ENCODE measurements at regions not wholly inside any gene's neighbourhood (a gene's known extent, or its start where the extent isn't known, plus 50 kb on each side); places are given as distances from the start of the nearest gene placed in this dataset.

DNA sequence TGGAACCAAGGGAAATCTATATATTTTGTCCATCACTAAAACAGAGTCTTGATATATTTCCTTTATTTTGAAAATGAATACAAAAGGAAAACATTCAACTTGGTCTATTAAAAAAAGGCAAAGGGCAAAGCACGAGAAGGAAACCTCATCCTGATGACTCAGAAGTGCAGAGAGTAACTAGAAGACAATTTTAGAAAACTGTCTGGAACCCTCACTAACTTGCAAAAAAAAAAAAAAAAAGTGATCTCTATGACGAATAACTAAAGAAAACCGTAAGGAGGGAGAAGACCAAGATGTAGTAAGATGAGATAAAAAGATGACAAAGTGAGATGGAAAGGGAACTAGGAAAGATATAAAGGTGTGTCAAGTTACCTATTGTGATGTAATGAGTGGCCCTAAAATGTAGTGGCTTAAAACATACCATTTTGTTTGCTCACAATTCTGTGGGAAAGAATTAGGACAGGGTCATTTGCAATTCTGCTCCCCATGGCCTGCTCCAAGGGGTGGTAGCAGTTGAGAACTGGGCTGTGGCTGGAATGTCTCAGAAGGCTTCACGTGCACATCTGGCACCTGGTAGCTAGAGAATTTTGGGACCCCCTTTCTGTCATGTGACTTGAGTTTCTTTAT lies 303.0 kb downstream of the DYSF start:
- H3K36me3 ChIP-seq (replicated peaks; ENCODE audit: insufficient read depth, low read depth), result no peaks in the 10 kb centered on the region
- no peak for DNase-seq (ENCODE audit: low spot score)
- no peak overlapping the region for H3K4me2 ChIP-seq

DNA sequence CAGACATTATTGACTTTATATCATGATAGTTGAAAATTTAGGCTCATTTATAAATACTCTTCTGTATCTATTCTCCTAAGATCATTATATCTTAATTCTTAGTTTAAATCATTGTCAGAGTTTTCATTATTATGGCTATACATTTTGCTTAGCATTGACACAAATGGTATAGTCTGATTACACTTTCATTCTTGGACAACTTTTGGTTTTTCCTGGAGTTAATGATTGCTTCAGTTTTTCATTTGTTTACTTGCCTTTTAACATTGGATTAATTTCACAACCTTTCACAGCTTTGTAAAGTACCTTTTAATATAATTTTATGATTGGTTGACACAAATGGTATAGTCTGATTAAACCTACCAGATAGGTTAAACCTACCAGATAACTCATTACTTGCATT lies 298.2 kb downstream of the DYSF start:
- Histone ChIP-seq H3K4me1 (ENCODE audit: insufficient read depth) (peaks cover 14% of the 10 kb centered on the region), H3K9me2 (replicated peaks; ENCODE audit: insufficient read depth) (no peaks in the 10 kb centered on the region), H3K4me2 (no peak overlapping the region), H3K27me3 (no peaks in the 10 kb centered on the region), H2AFZ (no peak overlapping the region), H3K36me3 (replicated peaks; ENCODE audit: insufficient read depth, low read depth) (no peaks in the 10 kb centered on the region), H3K9me3 (ENCODE audit: low read depth) (no peaks in the 10 kb centered on the region), H3K27ac (no peak overlapping the region), H3K79me2 (no peaks in the 10 kb centered on the region), H3K4me3 (no peak overlapping the region), H4K20me1 (ENCODE audit: insufficient read depth, poor library complexity, severe bottlenecking) (no peaks in the 10 kb centered on the region)
- TF ChIP-seq EZH2 (IDR thresholded peaks at IDR 0.05; ENCODE audit: borderline replicate concordance), result no peak
- TF ChIP-seq, protein P1, sequence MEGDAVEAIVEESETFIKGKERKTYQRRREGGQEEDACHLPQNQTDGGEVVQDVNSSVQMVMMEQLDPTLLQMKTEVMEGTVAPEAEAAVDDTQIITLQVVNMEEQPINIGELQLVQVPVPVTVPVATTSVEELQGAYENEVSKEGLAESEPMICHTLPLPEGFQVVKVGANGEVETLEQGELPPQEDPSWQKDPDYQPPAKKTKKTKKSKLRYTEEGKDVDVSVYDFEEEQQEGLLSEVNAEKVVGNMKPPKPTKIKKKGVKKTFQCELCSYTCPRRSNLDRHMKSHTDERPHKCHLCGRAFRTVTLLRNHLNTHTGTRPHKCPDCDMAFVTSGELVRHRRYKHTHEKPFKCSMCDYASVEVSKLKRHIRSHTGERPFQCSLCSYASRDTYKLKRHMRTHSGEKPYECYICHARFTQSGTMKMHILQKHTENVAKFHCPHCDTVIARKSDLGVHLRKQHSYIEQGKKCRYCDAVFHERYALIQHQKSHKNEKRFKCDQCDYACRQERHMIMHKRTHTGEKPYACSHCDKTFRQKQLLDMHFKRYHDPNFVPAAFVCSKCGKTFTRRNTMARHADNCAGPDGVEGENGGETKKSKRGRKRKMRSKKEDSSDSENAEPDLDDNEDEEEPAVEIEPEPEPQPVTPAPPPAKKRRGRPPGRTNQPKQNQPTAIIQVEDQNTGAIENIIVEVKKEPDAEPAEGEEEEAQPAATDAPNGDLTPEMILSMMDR (IDR thresholded peaks at IDR 0.05; ENCODE audit: poor library complexity), result no peak
- TF ChIP-seq EZH2phosphoT487 (IDR thresholded peaks at IDR 0.05; ENCODE audit: low read depth, severe bottlenecking, unreplicated experiment), result no peak
- no peak for DNase-seq (ENCODE audit: low spot score)

More for the DNA sequence above, 303.0 kb downstream of the DYSF start:
- H3K27me3 ChIP-seq, result no peaks in the 10 kb centered on the region
- no peak overlapping the region for H3K4me3 ChIP-seq
- no peaks in the 10 kb centered on the region for H4K20me1 ChIP-seq (ENCODE audit: insufficient read depth, poor library complexity, severe bottlenecking)
- TF ChIP-seq EZH2 (IDR thresholded peaks at IDR 0.05; ENCODE audit: borderline replicate concordance) (no peak), EZH2phosphoT487 (IDR thresholded peaks at IDR 0.05; ENCODE audit: low read depth, severe bottlenecking, unreplicated experiment) (no peak)
- TF ChIP-seq, protein P1 (IDR thresholded peaks at IDR 0.05; ENCODE audit: poor library complexity), result no peak
- H3K9me2 ChIP-seq (replicated peaks; ENCODE audit: insufficient read depth), result no peaks in the 10 kb centered on the region
- H3K9me3 ChIP-seq (ENCODE audit: low read depth), result no peaks in the 10 kb centered on the region
- 75% methylated on average over 4 of the region's 4 CpGs for WGBS (ENCODE audit: low lambda C conversion rate, missing lambda C conversion rate)
- no peak overlapping the region for H3K27ac ChIP-seq
- no peak overlapping the region for H2AFZ ChIP-seq
- no peaks in the 10 kb centered on the region for H3K4me1 ChIP-seq (ENCODE audit: insufficient read depth)
- H3K79me2 ChIP-seq, result no peaks in the 10 kb centered on the region

DNA sequence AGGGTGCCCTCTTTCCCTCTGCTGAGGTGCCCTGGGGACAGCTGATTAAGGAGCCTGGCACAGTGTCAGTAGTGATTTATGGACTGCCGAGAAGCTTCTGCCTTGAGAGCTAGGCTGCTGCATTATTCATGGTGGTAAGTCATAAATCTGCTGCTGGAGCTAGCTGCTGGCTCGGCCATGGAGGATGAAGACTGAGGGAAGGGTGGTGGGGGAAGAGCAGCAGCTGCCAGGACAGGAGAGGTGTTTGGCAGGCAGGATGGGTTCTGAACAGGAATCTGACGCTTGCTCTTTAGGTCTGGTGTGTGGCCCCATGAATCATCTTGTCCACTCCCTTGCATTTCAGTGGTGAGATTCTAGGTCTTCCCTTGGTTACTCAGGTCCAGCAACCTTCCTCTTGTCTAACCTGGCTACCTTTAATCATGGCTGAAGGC lies 296.3 kb downstream of the DYSF start:
- Histone ChIP-seq H3K4me3 (no peak overlapping the region), H3K36me3 (replicated peaks; ENCODE audit: insufficient read depth, low read depth) (no peaks in the 10 kb centered on the region), H3K79me2 (no peaks in the 10 kb centered on the region), H2AFZ (no peak overlapping the region), H3K4me1 (ENCODE audit: insufficient read depth) (peaks cover 16% of the 10 kb centered on the region), H3K4me2 (no peak overlapping the region), H3K9me3 (ENCODE audit: low read depth) (no peaks in the 10 kb centered on the region), H4K20me1 (ENCODE audit: insufficient read depth, poor library complexity, severe bottlenecking) (no peaks in the 10 kb centered on the region), H3K27ac (no peak overlapping the region), H3K27me3 (no peaks in the 10 kb centered on the region), H3K9me2 (replicated peaks; ENCODE audit: insufficient read depth) (no peaks in the 10 kb centered on the region)
- 41% methylated on average over 3 of the region's 3 CpGs for WGBS (ENCODE audit: low lambda C conversion rate, missing lambda C conversion rate)
- no peak for DNase-seq (ENCODE audit: low spot score)
- TF ChIP-seq EZH2 (IDR thresholded peaks at IDR 0.05; ENCODE audit: borderline replicate concordance), result no peak
- TF ChIP-seq EZH2phosphoT487 (IDR thresholded peaks at IDR 0.05; ENCODE audit: low read depth, severe bottlenecking, unreplicated experiment), result no peak
- TF ChIP-seq, protein P1 (IDR thresholded peaks at IDR 0.05; ENCODE audit: poor library complexity), result no peak

Data from hepatocyte (in vitro differentiated cells).